HG02763 (cell line): ENCODE measurements at regions not wholly inside any gene's neighbourhood (a gene's known extent, or its start where the extent isn't known, plus 50 kb on each side); places are given as distances from the start of the nearest gene placed in this dataset.

Experiments
- ATAC-seq: cut with Tn5 transposase; IDR thresholded peaks from one replicate; pipeline ENCODE4 v1.9.1; 2021; ENCODE audit warnings: mild to moderate bottlenecking, moderate library complexity; ENCODE audit not compliant: unreplicated experiment

DNA sequence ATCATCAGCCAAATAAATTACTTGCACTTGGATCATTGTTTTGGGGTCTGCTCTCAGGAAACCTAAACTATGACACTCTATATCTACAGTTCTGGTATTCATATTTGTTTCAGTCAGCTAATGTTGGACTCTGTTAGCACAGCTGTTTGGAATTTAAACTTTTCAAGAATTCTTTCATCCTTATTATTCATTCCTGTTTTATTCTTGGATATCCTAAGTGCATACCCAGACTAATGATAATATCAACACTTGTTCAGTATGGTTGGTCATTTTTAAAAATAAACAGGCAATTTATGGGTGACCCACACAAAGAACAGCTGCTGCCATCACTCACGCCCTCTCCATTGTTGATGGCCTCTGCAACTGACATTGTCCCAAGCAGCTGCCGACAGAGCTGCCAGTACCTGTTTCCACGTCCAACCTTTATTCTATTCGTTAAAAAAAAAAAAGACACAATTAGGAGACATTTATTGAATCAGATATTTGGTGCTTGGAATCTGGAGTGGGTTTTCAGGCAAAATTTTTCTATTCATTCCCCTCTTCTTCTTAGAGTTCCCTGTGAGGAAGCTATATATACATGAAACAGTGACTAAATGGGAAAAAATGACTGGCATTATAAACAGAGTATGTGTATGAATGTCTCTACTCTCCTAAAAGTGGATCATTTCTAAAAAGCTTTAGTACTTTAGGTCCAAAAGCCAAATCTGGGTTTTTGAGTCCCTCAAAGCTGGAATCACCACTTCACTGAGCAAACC lies 252.1 kb upstream of the NAV3 start:
- ATAC-seq, result no peak

DNA sequence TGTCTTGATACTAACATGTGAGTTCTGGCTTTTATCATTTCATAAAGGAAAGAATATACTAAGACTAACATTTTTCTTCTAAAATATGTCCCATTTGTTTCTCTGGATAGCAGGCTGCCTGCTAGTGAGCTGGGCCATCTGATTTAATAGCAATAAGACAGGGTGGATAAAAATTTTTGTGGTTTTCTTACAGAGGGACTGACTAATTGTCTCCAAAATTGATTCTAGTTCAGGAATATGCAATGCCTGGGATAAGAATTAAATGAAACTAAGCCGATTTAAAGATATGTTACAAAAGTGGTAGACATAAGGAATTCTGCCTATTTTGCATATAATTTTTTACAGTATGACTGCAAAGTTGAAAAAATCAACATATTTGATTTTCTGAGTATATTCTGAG lies 252.9 kb upstream of the NAV3 start:
- no peak for ATAC-seq

DNA sequence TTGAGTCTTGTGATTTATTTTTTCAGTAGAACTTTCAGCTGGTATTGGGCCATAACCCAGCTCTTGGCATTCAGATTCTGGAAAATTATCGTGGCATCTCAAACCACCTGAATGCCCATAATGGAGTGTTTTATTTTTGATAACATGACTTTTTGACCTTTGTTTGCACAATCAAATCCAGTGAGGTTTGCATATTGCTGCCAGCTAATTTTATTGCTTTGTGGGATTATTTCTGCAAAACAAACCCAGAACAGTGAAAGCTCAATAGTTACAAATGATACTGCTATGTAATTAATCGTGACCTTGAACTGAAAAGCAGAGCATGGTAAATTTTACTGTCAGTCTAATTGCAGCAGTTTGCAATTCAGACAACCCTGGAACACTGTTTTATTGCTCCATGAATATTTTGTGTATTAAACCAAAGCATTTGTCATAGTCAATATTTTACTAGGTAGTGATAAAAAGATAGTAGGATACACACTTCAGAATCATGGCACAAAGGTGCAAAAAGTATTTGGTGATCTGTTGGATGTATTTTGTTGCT lies 255.2 kb upstream of the NAV3 start:
- no peak for ATAC-seq

DNA sequence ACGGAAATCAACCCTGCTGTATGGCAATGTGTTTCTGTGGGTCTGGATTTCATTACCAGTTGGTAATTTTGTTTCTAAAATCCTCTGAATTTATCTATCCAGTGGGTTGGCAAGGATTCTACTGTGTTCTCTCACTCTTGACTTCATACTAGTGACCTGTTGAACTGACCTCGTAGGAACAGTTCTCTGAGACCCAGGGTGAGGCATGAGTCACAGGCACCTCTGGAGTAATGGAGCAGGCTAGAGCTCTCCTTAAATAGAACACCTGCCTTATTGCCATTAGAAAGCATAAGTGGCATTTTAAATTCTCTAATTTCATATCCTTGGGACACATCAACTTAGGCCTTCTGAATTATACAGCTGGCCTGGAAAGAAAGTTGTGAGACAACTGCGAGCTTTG lies 258.3 kb upstream of the NAV3 start:
- ATAC-seq, result no peak

DNA sequence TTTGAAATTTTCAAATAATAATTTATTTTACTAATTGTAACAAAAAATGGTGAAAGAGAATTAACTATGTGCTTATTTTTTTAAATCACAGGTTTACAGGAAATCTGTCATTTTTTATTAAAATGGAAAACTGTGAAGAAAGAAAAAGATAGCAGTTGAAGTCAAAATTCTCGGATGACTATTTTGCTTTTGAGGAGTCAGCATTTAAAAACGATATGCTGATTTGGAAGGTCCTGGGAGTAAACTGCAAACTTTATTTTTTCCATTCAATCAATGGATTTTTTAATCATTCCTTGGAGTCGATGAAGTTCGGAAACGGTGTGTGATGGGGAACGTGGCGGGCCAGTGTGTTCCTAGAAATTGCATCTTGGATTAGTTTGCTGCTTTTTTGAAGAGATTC lies 258.9 kb upstream of the NAV3 start:
- no peak for ATAC-seq

DNA sequence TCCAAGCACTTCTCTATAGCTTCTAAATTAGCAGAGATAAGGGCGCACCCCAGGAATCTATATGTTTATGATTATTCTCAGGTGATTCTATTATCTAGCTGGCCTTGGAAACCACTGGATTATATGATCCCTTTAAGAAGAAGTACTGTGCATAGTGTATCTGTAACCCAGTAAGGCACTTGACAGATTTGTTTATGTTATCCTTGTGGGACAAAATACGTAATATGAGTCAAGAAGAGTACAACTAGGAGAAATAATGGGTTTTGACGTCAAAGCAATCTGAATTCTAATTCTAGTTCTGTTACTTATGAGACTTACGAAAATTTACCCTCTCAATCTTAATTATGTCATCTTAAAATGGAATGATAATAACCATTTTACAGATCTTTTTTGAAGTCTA lies 259.6 kb upstream of the NAV3 start:
- ATAC-seq, result no peak

DNA sequence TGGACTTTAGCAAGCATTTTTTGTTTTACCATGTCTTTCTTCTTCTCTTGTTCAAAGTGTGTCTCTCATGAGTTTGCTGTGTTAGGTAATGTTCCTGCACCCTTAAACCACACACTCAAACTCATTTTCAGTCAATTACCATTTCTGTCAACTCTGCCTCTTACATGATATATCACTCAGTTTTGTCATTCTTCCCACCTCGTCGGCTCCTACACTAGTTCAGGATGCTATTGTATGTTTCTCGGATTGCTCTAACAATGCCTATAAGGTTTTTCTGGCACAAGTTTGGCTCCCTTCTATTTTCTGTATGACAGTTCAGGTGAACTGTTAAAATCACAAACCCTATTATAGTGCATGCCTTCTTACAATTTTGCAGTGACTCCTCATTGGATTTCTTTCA lies 260.8 kb upstream of the NAV3 start:
- ATAC-seq, result no peak

DNA sequence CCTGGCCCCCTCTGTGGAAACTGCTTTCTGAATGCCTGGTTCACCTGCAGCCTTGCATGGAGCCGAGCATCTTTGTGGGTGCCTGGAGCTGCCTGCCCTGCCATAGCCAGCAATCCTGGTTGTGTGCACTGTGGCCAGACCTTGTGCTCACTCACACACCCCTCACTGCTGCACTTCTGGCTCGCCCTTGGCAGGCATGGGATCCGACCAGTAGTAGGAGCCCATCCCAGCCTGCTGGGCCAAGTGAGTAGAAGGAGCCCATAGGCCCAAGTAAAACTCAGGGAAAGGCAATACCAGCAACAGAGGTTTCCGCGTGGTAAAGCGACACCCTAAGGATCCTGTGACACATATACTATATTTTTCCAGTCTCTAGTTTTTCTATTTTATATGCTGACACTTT lies 270.0 kb upstream of the NAV3 start:
- ATAC-seq, result no peak

DNA sequence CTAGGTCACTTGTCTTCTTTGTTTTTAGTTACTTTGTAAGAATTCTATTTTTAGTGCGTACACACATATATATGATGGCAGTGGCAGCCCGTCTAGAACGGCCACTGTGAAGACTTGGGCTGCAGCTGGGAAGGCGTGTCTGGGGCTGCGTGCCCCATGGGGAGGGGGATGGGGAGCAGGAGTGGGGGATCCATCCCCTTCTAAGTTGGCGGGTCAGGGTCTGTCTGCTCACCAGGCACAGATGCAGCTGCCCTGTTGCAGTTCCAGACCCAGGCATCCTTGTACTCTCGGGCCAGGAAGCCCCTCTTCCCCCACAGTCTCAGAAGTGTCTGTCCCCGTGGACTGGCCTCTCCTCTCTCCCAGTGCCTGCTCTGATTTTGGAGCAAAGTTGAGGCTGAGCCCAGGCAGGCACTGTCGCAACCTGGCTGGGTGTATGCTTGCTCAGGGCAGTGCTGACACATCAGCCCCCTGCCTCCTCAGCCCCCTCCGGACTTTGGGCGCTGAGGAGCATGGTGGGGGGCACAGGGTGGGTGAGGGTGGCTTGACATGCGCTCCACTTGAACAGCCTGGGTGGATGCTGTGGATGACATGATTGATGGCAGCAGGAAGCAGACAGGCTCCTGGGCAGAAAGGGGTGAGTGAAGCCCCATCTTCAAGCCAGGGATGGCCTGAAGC lies 271.2 kb upstream of the NAV3 start:
- ATAC-seq, result no peak

DNA sequence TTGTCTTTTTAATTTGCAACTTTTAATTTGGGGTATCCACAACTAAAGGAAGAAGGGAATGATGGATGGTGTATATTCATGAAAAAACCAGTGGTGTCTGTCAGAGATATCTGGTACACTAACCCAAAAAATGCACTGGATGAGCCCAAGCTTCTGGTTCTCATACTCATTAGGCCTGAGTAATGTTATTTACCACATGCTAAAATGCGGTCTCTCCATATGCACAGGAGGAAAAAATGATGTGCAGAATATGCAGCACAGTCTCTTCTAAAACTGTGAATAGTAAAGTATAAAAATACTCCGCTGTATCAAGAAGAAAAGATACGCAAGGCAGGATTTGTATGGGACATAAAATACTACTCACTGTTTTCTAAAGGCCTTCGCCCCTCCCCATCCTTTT lies 275.6 kb upstream of the NAV3 start:
- no peak for ATAC-seq

DNA sequence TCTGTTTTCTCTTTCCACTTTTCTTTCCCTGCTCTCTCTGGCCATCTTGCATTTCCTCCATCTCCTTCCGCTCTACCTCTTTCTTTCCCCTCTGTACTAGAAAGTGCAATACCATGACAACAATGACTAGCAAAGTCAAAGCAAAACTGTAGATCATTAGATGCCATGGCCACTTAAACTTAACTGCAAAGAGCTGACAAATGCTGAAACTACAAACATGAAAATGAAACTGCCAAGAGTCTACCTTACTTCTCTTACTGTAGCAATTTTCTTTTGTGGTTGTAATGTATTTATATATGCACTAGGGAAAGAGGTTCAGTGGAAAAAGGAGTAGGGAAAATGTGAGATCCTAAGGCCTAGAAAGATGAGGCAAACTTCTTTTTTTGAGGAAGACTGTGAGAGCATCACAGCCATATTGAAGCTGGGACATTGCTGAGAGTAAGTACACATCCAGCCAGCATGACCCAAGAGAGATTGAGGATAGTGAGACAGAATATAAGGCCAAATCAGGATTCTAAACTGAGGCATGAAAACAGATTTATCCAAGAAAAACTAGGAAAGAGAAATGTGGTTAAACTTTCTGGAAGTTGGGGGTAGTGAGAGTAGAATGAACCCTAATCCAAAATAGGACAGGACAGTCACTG lies 276.6 kb upstream of the NAV3 start:
- ATAC-seq, result peak; percentile 99

DNA sequence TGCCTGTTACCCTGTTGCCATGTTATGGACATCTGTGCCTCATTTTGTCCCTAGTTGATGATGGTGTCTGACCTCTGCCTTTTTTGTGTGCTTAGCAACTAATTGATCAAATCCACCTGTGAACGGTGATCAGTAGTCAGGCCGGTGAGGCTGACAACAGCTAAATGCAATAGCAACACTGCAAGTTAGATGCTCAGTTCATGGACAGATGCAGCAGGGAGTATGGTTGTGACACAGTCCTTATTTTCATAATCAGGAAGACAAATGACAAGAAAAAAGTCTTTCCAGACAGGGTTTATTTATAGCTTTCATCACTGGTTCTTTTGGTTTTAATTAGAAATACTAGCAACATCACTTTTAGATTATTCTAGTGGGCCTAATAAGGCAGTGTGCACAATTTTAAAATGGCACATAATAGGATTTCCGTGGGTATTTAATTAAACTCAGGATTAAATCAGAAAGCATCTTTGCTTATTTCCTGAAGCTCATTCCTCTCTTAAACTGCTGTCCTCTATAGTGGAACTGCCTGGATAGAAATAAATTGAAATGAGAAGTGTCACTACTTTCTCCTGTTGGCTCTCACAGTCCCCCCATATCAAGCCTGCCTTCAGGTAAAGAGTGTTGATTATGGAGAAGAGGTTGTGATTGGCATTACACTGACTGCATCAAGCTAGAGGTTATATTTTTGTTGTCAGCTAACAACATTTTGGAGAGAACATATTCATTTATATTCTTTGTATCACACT lies 281.1 kb upstream of the NAV3 start:
- ATAC-seq, result no peak

DNA sequence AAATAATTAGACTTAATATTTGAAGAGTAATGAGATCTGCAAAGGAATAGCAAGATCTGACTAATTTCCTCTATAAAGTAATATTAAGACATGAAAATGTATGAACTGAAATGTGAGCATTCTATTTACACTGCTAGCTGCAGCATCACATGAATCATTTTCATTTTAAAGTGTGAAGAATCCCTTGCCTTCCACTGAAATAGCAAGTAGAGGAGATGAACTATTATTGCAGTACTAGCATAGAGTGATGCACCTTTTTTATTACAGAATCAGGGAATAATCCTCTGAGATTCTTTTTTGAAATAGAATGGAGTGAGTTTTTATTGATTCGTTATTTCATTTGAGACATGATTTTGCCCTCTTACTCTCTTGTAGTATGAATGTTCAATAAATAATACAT lies 281.9 kb upstream of the NAV3 start:
- ATAC-seq, result no peak

DNA sequence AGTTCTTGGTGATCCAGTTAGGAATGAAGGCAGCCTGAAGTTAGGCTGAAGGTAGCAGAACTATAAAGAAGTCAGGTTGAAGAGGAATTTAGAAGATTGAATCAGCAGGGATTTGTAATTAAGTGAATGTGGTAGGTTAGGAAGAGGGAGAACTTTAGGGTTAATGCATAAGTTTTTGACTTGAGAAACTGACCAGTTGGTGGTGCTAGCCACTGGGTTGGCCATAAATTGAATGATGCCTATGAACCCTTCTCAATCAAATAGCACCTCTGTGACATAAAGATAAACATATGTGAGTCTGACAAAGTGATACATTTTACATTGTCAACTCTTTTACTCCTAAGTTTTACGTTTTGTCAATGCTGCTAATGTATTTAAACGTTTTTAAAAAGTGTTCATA lies 290.6 kb upstream of the NAV3 start:
- ATAC-seq, result no peak

DNA sequence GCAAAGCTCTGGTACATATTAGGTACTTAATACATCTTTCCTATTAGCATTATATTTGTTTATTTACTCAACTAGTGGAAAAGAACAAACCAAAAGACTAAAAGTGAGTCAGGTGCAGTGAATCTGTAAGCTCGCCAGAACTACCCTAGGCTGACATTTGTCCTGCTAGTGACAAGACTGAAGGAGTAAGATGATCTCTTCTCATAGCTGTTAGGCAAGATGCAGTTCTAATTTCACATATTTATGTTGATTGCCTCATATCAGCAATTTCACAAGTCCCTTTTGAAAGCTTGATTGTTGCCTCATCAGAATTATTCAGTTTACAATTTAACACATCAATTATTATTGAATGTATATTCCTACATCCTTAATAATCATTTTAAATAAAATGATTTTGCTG lies 293.0 kb upstream of the NAV3 start:
- no peak for ATAC-seq

DNA sequence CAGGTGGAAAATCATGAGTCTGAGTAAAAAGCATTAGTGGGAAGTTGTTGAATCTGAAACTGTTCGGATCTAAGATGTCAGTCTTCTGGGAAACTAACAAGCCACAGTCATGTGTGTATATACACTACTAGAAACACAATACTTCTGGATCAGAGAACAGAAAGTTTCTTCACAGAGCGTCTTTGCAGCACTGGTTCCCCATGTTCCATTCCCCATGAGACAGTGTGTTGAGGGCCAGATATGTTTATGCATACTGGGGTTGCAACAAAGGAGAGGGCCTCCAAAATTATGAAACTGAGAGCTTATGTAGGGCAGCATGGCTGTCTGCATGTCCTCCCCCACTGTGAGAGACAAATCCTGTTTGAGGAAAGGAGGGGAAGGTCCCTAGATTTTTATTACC lies 295.0 kb upstream of the NAV3 start:
- ATAC-seq, result no peak

DNA sequence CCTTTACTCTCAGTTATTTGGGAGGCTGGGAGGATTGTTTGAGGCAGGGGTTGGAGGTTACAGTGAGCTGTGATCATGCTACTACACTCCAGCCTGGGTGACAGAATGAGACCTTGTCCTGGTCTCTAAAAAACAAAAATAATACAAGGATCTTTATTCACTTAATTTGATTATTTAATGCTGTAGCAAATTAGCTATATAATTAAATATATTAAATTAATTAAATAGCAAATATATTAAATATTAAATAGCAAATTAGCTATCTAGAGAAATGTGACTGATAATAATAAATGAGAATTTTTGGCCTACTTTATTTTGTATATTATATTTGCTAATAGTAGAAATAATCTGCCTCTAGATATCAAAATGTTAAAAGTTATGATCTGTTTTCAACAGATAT lies 298.8 kb upstream of the NAV3 start:
- no peak for ATAC-seq

DNA sequence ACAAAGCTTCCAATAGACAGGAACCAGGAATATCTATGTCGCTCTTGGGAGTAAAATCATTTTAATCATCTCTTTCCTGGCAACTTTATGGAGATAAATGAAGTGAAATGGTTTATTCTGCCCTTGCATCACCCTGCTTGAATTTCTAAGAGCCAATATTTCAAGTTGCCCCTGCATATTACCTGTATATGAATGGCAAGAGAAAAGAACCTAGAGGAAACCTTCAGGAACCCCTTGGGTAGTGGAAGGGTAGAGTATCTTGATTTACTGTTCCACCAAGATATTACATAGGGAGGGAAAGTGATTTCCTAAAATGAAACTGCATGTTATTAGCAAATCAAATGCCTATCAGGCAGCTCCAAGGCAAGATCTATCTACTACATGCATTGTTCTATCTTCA lies 308.4 kb upstream of the NAV3 start:
- ATAC-seq, result no peak

DNA sequence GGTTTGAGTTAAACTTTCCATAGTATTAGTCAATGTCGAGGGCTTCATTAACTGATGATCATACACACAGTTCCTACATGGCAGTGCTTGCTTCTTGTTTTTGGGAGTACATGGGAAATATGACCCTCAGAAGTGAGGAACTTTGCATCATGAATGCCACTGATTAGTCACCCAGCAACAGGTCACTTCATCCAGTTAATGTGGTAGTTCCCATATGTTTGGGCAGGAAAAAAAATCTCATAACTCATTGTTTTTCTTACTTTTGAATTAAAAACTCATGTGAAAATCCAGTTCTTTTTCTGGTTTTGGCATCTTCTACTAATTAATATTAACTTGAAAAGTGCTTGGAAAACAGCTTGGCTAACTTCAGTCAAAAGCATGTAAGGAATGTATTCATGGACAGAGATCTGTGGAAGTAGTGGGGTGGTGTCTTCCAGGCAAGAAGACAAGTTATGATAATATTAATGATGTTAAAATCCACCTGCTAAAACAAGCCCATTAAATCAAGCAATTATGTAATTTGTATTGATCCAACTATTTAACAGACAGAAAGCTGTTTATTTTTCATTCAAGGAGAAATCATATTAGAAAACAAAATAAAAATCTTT lies 309.1 kb upstream of the NAV3 start:
- no peak for ATAC-seq

DNA sequence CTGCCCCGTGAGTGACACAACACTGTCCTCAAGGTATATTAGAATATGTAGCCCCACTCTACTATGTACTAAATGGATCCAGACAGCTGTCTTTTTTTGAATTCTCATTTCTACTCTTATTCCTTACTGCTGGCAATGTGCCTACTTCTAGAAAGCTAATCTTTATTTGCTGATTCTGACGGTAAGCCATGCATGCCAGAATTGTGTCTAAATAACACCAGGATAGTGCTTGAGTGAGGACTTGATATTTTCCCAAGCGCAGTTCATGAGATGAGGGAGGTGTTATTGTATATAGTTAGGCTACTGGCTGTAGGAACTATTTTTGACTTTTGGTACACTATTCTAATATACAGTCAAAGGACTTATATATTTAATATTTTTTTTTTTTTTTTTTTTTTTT lies 316.2 kb upstream of the NAV3 start:
- no peak for ATAC-seq

DNA sequence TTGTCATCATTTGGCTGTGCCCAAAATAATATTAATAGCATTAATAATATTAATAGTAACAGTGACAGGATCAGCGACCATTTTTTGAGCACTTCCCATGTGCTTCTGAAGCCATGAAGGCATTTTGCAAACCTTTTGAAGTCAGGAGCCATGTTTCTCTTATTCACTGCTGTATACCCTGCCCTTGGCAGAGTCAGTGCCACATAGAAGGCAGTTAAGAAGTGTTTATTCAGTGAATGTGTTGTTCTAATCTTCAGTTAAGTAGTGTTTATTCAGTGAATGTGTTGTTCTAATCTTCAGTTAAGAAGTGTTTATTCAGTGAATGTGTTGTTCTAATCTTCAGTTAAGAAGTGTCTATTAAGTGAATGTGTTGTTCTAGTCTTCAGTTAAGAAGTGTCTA lies 319.7 kb upstream of the NAV3 start:
- no peak for ATAC-seq
